ENCODE measurements at regions not wholly inside any gene's neighbourhood (a gene's known extent, or its start where the extent isn't known, plus 50 kb on each side); places are given as distances from the start of the nearest gene placed in this dataset.

GRCh38 chr1:81128079-81128478 lies 672.7 kb upstream of the ADGRL2 start:
- TF ChIP-seq EZH2 (optimal IDR thresholded peaks at IDR 0.05; ENCODE audit: low read depth, low read length) (no peak), EZH2phosphoT487 (IDR thresholded peaks at IDR 0.05; ENCODE audit: low read length) (no peak)

Measured in MM.1S (cell line).